DMS 273 treated with DMSO at 0.1 percent for 48 hours (cell line): ENCODE measurements at regions not wholly inside any gene's neighbourhood (a gene's known extent, or its start where the extent isn't known, plus 50 kb on each side); places are given as distances from the start of the nearest gene placed in this dataset.
"Not testable (repeated sequence)": the region's sequence is repeated elsewhere in the genome, so short reads cannot be mapped to it uniquely, and the experiment has no call there.

ENCODE experiments used
- DNase-seq: peaks from one replicate; lab custom pipeline; 2025; lab: John Stamatoyannopoulos, UW

DNA sequence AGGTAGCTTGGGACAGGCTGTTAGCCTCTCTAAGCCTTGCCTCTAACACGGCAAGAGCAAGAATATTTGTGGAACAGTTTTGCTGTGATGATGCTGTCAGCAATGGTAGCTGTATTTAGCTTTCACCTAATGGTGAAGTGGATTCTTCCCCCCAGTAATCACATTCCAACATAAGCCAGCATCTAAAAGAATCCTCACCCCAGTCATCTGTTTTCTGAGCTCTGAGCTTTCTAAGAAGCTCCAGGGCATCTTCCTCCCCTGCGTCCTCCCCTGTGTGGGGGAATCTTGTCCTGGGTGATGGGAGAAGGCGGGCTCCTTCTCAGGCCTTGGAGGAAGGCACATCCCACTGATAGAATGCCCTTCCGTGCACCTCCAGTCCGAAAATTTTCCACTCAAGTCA is 367.6 kb downstream of the BRD1 start:
- DNase-seq, result no peak

DNA sequence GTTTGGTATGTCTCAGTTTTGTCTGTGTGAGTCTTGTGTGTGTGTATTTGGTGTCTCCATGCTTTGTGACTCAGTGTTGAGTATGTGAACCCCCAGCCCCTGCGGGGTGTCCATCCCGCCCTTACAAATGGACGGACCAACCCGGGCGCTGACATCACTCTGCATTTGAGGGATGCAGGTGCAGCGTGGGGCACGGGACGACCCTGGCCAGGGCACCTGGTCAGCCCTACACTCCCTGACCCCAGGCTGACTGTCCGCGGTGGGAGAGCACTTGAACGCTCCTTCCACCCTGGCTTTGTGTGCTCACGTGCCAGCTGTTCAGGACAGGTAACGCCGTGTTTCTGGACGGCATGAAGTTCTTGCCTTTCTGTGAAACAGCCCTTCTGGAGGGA is 369.0 kb downstream of the BRD1 start:
- no peak for DNase-seq

DNA sequence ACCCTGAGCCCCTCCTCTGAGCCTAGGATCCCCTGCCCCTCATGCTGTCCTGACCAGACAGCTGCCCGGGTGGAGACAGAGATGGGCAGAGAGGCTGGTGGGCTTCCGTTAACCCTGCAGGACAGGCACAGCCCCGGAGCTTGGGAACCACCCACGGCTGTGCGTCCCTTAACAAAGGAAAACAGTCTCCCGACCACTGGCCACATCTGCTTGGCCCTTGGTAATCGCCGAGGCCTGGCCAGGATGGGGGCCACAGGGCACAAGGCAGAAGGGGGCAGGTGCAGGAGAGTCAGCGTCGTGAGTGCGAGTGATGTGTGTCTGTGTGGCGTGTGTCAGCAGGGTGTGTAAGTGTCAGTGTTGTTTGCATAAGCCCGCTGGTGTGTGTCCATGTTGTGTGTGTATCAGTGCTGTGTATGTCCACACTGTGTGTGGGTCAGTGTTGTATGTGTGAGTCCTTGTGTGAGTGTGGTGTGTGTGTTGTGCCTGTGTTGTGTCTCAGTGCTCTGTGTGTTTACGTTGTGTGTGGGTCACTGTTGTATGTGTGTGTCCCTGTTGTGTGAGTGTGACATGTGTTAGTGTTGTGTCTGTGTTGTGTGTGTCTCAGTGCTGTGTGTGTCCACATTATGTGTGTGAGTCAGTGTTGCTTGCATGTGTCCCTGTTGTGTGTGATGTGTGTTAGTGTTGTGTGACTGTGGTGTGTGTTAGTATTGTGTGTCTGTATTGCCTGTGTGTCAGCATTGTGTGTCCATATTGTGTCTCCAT is 369.5 kb downstream of the BRD1 start:
- no peak for DNase-seq

DNA sequence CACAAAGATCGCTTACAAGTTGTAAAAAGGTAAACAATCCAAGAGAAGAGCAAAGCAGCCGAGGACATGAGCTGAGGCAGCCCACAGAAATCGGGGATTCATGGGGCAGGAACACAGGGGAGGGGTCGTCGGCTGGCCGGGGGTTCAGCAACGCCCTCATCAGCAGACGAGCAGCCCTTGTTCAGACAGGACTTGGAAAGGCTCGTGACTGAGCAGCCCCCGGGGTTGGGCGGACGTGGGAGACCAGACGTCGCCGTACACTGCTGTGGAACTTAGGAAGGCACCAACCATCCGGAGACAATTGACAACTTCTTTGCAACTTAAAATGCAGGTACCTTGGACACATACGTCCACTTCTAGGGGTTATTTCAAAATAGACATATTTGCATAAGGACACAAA is 370.5 kb downstream of the BRD1 start:
- DNase-seq, result no peak

DNA sequence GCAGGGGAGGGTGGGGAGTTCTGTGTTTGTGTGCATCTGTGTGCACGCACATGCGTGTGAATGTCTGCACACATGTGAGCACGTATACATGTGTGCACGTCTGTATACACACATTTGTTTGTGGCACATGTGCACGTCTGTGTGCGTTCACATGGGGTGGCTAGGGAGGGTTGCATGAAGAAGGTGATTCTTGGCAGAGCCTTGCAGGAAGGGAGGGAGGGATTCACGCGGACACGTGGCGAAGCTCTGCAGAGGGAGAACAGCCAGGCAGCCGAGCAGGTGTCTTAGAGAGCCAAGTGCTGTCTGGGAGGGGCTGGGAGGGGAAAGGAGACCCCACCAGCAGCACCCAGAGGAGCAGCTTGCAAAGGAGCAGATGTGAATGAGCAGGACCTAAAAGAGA is 372.1 kb downstream of the BRD1 start:
- DNase-seq, result no peak

DNA sequence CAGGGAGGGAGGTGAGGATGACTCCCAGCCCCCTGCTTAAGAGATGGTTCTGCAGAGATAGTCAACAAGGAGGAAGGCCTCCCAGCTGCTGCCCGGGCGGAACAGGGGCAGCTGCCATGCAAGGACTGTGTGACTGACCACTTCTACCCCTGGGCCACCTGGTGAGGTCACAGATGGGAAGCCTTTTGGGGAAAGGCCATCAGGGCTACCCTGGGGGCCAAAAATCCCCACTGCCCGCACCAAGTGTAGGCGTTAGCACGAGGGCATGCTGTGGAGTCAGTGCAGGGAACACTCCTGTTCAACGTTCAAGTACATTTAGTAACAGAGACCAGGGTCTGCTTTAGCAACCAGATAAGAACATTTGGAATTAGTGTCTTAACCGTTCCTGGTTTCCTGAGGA is 372.9 kb downstream of the BRD1 start:
- no peak for DNase-seq

DNA sequence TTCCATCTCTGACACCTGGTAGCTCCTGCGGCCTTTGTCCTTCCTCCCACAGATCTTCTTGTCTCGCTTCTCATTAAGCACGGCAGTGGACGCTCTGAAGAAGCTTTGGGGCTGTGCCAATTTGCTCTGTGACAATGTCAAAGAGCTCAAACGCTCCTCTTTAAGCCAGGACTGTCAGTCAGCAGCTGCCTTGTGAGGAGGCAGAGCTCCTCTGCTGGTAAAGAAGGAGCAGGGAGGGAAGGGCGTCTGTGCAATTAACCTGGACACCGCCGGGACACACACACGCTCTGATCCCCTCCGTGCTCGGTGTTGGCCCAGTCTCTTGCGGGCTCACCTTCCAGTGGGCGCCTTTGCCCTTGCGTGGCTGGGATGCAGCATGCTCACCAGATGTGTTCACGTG is 373.9 kb downstream of the BRD1 start:
- DNase-seq, result no peak

DNA sequence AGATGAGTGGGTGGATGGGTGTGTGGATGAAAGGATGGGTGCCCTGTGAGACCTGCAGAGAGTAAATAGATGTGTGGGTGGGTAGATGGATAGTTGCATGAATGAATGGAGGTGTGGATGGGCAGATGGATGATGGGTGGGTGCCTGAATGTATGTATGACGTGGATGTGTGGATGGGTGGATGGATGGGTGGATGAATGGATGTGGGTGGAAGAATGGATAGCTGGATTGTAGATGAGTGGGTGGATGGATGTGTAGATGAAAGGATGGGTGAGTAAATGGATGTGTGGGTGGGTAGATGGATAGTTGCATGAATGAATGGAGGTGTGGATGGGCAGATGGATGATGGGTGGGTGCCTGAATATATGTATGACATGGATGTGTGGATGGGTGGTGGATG is 374.7 kb downstream of the BRD1 start:
- not testable (repeated sequence) for DNase-seq

DNA sequence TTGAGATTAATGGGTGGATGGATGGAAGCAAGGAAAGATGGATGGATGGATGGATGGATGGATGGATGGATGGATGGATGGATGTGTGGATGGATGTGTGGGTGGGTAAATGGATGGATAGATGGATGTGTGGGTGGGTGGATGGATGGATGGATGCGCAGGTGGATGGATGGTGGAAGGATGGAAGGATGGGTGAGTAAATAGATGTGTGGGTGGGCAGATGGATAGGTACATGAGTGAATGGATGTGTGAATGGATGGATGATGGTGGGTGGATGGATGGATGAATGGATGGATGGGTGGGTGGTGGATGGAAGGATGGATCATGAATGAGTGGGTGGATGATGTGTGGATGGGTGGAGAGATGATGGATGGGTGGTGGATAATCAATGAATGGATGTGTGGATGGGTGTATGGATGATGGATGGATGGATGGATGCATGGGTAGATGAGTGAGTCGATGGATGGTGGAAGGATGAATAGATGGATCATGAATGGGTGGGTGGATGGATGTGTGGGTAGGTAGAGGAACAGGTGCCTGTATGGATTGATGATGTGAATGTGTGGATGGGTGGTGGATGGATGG is 375.2 kb downstream of the BRD1 start:
- DNase-seq, result no peak

DNA sequence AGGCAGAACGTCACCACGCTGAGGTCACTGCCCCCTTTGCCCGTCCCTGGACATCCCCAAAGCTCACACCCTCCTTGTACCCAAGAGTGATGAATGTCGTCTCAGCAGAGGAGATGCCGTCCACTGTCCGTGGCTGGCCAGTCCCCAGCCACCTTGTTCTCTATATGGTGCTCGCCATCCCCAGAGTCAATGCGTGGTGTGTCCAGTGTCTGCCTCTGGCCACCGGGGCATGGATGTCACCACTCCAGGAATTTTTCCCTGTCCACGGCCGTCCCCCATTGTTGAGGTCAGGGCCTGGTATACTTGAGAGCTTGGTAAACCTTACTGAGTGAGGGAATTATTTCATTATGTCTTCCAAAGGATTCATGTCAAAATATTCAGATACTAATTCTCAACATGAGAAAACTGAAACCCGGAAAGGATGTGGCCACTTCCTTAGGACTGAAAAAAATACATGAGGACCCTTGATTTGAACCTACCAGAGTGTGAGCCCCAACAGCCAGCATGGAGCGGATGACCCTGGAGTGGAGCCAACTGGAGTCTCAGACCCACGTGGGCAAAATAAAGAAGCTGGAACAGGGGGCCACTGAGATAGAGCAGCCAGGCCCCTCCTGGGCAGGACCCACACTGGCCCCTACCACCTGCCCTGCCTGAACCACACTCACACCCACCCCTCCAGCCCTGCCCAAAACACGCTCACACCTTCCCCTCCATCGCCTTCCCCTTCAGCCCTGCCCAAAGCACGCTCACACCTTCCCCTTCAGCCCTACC is 376.4 kb downstream of the BRD1 start:
- DNase-seq, result no peak

DNA sequence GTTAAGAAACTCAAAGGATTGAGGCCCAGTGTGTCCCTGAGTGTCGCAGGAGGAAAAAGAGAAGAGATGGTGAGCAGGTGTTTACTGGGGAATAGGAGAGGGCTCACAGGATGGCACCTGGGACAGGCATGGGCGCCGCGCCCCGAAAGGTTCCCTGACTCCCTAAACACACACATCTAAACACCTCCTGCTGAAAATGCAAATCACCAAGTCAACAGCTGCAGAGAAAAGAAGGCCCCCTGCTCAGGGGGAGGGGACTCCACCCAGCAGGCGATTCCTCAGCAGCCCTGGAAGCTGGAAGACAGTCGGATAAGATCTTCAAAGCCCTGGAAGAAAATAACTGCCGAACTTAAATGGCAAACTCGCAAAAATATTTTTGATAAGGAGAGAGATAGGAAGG is 377.2 kb downstream of the BRD1 start:
- DNase-seq, result no peak

DNA sequence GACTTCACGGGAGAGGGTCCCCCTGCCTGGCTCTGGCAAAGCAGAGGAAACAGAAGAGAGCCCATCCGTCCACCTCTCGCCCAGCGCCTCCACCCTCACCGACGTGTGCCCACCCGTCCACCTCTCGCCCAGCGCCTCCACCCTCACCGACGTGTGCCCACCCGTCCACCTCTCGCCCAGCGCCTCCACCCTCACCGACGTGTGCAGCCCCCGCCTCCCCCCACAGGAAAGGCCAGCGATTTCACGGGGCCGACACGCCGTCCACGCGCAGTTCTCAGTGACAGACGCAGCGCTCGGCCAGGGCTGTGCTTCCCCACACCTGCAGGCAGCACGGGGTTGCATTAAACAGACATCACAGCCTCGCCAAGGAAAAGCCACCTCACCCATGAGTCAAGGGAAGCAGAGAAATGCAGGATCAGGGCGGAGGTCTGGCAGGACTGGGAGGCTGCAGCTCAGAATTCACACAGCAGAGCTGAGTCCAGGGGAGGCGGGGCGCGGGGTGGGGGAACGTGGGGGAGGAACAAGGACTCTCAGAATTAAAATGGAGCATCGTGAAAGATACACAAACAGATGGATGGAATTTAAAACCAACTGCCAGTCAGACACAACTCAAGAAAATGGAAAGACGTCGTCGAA is 377.7 kb downstream of the BRD1 start:
- no peak for DNase-seq

DNA sequence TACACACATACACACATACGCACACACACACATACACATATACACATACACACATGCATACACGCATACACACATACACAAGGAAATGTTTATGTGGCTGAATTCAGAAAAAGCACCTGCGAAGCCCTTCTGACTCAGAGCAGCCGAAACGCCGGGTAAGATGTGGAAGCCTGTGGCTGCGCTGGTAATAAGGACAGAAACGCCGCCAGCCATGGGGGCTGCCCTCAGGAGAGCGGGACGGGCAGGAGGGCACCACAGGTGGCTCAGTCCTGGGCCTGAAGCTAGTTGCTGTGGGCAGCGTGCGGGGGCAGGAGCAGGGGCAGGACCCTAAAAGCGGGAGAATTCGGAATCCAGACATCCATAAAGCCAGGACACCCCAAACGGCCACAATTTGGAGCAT is 378.3 kb downstream of the BRD1 start:
- no peak for DNase-seq

DNA sequence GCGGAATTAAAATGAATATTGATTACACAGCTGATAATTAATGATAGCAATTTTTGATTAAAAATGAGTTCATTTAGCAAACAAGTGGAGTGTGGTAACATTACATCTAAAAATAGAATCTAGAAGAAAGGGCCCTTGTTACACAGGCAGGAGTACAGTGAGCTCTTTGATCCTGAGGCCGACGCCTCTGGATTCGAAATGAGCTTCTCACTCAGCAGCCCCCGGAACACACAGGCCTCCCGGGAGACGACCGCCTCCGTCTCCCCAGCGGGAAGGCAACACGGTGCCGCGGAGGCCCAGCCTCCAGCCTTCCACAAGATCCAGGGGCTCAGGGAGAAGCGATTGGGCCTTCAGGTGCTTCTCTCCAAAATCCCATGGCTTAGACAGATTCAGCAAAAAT is 379.1 kb downstream of the BRD1 start:
- DNase-seq, result no peak

DNA sequence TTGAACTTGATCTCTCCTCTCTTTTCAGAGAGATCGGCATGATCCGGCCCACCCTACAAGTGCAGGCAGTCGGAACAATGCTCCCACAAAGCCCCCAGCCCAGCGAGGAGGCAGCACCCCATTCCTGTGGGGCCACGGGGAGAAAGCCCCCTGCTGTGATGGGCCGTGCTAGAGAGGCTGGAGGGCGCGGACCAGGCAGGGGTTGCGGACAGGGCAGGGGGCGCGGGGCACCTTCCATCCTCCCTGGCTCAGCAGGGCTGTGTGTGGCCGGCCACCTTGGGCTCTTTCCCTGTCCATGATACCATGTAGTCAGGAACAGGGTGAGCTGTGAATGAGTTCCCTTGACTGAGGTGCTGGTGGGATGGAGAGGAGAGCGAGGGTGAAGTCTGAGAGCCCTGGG is 379.8 kb downstream of the BRD1 start:
- DNase-seq, result no peak

DNA sequence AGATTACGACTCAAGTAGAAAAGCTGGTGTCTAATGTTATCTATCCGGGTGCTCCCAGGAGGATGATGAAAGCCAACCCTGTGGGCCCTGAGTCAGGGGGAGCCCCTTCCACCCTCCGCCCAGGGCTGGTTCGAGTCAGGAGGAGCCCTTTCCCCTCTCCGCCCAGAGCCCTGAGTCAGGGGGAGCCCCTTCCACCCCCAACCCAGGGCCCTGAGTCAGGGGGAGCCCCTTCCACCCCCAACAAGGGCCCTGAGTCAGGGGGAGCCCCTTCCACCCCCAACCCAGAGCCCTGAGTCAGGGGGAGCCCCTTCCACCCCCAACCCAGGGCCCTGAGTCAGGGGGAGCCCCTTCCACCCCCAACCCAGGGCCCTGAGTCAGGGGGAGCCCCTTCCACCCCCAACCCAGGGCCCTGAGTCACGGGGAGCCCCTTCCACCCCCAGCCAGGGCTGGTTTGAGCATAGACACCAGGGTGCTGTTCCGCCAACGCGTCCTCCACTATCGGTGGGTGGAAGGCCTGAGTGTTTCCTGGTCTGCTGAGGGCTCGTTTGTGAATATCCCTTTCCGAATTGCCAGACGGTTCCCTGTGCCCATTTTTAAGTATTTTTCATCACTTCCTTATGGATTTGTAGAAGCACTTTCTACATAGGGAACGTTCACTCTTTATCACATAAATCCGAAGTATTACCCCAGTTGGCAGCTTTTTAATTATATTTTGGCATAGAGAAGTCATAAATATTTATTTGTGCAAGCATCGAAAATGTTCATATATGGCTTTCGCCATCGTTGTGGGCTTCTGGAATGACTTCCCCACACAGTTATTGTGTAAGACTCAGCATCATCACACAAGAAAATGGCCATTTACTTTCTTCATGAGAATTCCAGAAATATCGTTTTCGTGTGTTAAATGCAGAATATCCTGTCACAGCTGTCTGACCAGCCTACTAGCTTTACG is 380.6 kb downstream of the BRD1 start:
- no peak for DNase-seq

DNA sequence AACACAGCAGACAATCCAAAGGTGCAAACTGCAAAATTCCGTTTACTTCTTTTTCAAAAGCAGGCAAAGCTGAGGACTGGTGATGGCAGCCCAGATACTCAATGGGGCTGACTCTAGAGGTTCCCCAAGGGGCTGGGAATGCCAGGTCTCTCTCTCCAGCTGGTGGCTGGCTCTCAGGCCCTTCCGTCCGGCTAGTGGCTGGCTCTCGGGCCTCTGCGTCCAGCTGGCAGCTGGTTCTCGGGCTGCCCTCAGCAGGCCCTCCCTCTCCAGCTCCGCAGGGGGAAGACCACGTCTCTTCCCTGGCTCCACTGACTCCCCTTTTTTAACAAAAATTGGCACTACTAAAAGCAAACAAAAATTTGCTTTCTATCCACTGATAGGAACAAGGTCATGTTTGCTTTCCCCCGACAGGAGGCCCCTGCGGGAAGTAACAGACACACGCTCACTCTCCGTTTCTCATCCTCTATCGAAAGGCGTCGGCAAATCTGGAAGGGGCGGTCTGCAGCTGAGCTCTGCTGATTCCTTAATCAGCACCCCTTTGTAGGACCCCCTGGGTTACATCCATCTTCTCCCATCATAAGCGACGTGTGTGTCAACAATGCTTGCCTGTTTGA is 381.4 kb downstream of the BRD1 start:
- no peak for DNase-seq

DNA sequence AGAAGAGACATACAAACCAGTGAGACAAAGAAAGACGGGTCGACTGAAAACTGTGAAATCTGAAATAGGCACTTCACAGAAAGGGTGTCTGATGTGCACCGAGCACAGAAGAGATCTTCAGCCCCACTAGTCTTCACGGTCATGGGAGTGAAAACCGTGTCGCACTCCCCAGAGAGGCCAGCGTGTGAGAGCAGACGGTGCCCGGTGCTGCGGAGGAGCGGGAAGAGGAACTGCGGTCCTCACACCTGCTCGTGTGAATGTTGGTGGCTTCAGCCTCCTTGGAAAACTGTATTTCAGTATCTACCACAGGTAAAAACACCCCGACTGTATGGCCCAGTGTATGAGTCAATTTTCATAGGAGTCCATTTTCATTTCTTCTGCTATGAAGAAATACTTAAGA is 382.9 kb downstream of the BRD1 start:
- DNase-seq, result no peak

DNA sequence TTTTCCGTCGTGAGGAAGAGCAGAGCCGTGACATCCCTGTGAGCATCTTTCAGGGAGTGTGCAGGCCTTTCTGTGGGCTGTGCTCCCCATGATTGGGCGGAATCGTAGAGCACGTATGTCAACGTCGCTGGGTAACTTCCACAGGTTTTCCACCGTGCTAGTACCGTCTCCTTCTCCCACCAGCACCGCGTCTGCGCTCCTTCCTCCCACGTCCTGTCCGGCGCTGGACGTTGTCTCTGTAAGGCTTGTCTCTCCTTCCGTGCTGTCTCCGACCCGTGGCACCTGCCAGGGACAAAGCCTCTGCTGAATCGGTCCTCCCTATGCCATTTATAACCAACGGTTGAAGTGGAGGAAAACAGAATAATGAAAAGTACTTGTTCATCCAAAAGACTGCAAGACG is 386.7 kb downstream of the BRD1 start:
- DNase-seq, result no peak

DNA sequence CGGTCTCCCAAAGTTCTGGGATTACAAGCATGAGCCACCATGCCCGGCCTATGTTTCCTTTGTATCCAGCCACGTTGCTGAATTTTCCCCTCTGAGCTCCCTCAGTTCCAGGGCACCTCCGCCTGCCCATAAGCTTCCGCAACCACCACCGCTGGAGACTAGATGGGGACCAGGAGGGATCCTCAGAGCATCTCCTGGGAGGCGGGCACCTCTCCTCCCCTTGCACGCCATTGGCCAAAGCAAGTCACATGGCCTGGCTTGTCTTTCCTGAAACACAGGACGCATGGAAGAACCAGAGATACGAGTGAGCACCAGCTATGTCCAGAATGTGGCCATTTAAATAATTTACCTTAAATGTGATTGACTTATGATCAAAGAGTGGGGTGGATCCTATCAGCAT is 388.3 kb downstream of the BRD1 start:
- DNase-seq, result no peak

DNA sequence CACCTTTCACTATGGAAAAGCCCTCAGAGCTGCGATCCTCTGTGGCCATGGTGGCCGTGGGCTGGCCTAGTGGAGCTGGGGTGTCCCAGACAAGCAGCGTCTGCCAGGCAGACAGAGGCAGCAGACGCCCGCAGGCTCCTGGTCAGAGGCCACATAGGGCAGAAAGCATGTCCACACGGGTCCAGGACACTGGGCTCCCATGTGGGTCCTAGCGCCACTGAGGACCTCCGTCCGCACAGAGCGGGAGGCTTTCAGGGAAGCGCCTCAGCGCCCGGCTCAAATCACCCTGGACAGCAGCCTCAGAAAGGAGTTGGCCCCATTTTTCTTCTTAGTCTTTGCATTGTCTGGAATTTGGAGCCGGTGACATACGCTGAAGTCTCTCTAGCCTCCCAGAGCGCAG is 389.7 kb downstream of the BRD1 start:
- DNase-seq, result no peak
